ENCODE measurements at regions not wholly inside any gene's neighbourhood (a gene's known extent, or its start where the extent isn't known, plus 50 kb on each side); places are given as distances from the start of the nearest gene placed in this dataset.
A peak's percentile ranks its signal among the peaks of the same experiment; 100 is the strongest.

- no peak overlapping the region for H2BK15ac ChIP-seq (ENCODE audit: low read depth, low read length)
- TF ChIP-seq CTCF (conservative IDR thresholded peaks at IDR 0.05), result no peak
- H3K27me3 Mint-ChIP-seq (ENCODE audit: low read depth), result no peaks in the 10 kb centered on the region
- no CpG with 5 or more reads among the region's 2 CpGs for WGBS (ENCODE audit: extremely low coverage, insufficient read length, low lambda C conversion rate)
- no peak for DNase-seq
- no peak overlapping the region for H2BK120ac ChIP-seq (ENCODE audit: low read depth, low read length, poor library complexity, severe bottlenecking)
- peaks cover 8 to 12% of the 10 kb centered on the region in 2 experiments for H3K4me1 Mint-ChIP-seq
- H4K20me1 ChIP-seq (ENCODE audit: control insufficient read depth, insufficient read depth, insufficient read length), result no peaks in the 10 kb centered on the region
- no peaks in the 10 kb centered on the region for H3K23me2 ChIP-seq (ENCODE audit: insufficient read length, low read depth, low read length, poor library complexity, severe bottlenecking)
- no peak overlapping the region for H3K9ac ChIP-seq (ENCODE audit: extremely low read depth, insufficient read length, low read length)
- H3K79me1 ChIP-seq (ENCODE audit: insufficient read depth, low read depth, low read length, poor library complexity, severe bottlenecking), result no peaks in the 10 kb centered on the region
- H3K4me2 ChIP-seq (ENCODE audit: insufficient read depth, insufficient read length, low read length), result no peak overlapping the region
- H3T11ph ChIP-seq (ENCODE audit: low read length), result no peak overlapping the region
- H4K8ac ChIP-seq (replicated peaks; ENCODE audit: insufficient read length, low read depth, low read length), result no peak overlapping the region
- no peaks in the 10 kb centered on the region for H3K9me3 ChIP-seq (ENCODE audit: control insufficient read depth, low read depth, low read length)
- H3K27me3 ChIP-seq (ENCODE audit: insufficient read depth, low read length), result no peaks in the 10 kb centered on the region
- H2BK5ac ChIP-seq (ENCODE audit: insufficient read length, low read length), result no peak overlapping the region
- H4K5ac ChIP-seq (ENCODE audit: insufficient read length, low read depth, low read length), result no peak overlapping the region
- H3K9me3 Mint-ChIP-seq, result no peaks in the 10 kb centered on the region; a peak in 1 of 5 replicates
- no peak overlapping the region for H2BK20ac ChIP-seq (ENCODE audit: low read depth, low read length, poor library complexity, severe bottlenecking)
- no peak overlapping the region for H3K4me3 Mint-ChIP-seq
- no peak overlapping the region for H2BK12ac ChIP-seq (ENCODE audit: insufficient read length, low read depth, low read length)
- no peaks in the 10 kb centered on the region; a peak in 1 of 7 replicates for H3K36me3 Mint-ChIP-seq (ENCODE audit: insufficient read depth in 1 of 3, low read depth in 3 of 3)
- H3K79me2 ChIP-seq (ENCODE audit: insufficient read depth, low read length), result no peaks in the 10 kb centered on the region
- no peak overlapping the region for H3K4ac ChIP-seq (ENCODE audit: low read depth, low read length)
- H3K27ac Mint-ChIP-seq, result peak overlapping the region in 1 of 3 experiments; percentile 44; a peak in 1 of 7 replicates
- H3K23ac ChIP-seq (ENCODE audit: insufficient read length, low read depth, low read length), result no peak overlapping the region
- no peak overlapping the region for H3K56ac ChIP-seq (ENCODE audit: insufficient read length, low read depth, low read length)
- H2AK5ac ChIP-seq (ENCODE audit: insufficient read length, low read length), result no peak overlapping the region
- H3K14ac ChIP-seq (ENCODE audit: insufficient read depth, low read length), result no peak overlapping the region
- no peak overlapping the region for H2AFZ ChIP-seq (ENCODE audit: low read length)
- no peak overlapping the region for H4K91ac ChIP-seq (ENCODE audit: insufficient read length, low read depth, low read length)
- no peak overlapping the region for H3K18ac ChIP-seq (ENCODE audit: insufficient read length, low read depth, low read length)
- no peaks in the 10 kb centered on the region for H3K4me1 ChIP-seq (ENCODE audit: insufficient read depth, low read length)
- no peak overlapping the region for H3K27ac ChIP-seq (ENCODE audit: insufficient read length, low read depth, low read length)
Observed at GRCh38 chr9:108188976-108189375, 666.8 kb downstream of the ACTL7B start.
